GM12878 (cell line): ENCODE measurements at regions not wholly inside any gene's neighbourhood (a gene's known extent, or its start where the extent isn't known, plus 50 kb on each side); places are given as distances from the start of the nearest gene placed in this dataset.

ENCODE experiments used
- ATAC-seq: fragments of 200-7000 bp; cut with Tn5 transposase; 3 replicates; pipeline ENCODE4 v1.9.1; 2020; ENCODE audit warnings: mild to moderate bottlenecking, moderate library complexity
- BruUV-seq: library from RNA; stranded (reverse); fragments of 400-500 nt; replicated peaks from 2 replicates; lab custom pipeline; 2021; lab: Mats Ljungman, UMichigan
- CTCF ChIA-PET: fragments of 300-600 bp; sonication (Branson Sonifier 250); formaldehyde crosslinking; extraction: SDS; loops from one replicate; lab custom pipeline; 2021; ENCODE audit warnings: inconsistent platforms; lab: Yijun Ruan, JAX
- POLR2A ChIA-PET: fragments of 350-600 bp; formaldehyde crosslinking; extraction: SDS; loops from one replicate; lab custom pipeline; 2021; ENCODE audit warnings: inconsistent platforms; lab: Charles Lee
- RAD21 ChIA-PET: fragments of 300-600 bp; sonication (Branson Sonifier 250); formaldehyde crosslinking; loops from one replicate; lab custom pipeline; 2023; ENCODE audit warnings: antibody characterized with exemption; ENCODE audit not compliant: unreplicated experiment; lab: Charles Lee
- SMC1A ChIA-PET: fragments of 300-600 bp; sonication (Branson Sonifier 250); formaldehyde crosslinking; loops from one replicate; lab custom pipeline; 2023; ENCODE audit not compliant: unreplicated experiment, uncharacterized antibody; lab: Charles Lee
- DNase-seq: peaks from one replicate; pipeline ENCODE4 v3.0.0-alpha.2; 2011; ENCODE audit warnings: low read depth, low spot score
- FAIRE-seq: peaks from 3 replicates; lab custom pipeline; 2011; peaks lifted over from hg19 to GRCh38; lab: Jason Lieb, UNC
- H2AFZ ChIP-seq: 2 replicates; pipeline ENCODE4 v1.6.0; 2011; ENCODE audit warnings: low read depth, low read length, control low read depth; ENCODE audit not compliant: control insufficient read depth
- H3K27ac ChIP-seq: 2 replicates; pipeline ENCODE4 v1.5.1; 2011; ENCODE audit warnings: control low read depth; ENCODE audit not compliant: control insufficient read depth, insufficient read depth
- H3K27me3 ChIP-seq, 2 experiments: replicated peaks in 1 of 2; 2 replicates each; pipeline versions ENCODE4 v1.6.0 to v1.6.1; 2011; ENCODE audit warnings: low read length in 1 of 2; ENCODE audit not compliant: control insufficient read depth in 2 of 2, insufficient read depth in 2 of 2
- H3K36me3 ChIP-seq, 2 experiments: 2 replicates each; pipeline ENCODE4 v1.5.1; 2011; ENCODE audit warnings: low read length in 1 of 2; ENCODE audit not compliant: control insufficient read depth in 2 of 2, insufficient read depth in 2 of 2
- H3K4me1 ChIP-seq: 2 replicates; pipeline ENCODE4 v1.6.1; 2011; ENCODE audit warnings: mild to moderate bottlenecking, low read length, moderate library complexity, mixed read lengths; ENCODE audit not compliant: control insufficient read depth, insufficient read depth
- H3K4me2 ChIP-seq: 2 replicates; pipeline ENCODE4 v1.6.0; 2011; ENCODE audit warnings: control low read depth; ENCODE audit not compliant: control insufficient read depth, insufficient read depth
- H3K4me3 ChIP-seq: fragments of 200-600 bp; sonication (generic); 2 replicates; pipeline ENCODE4 v1.5.1; 2016
- H3K79me2 ChIP-seq: 2 replicates; pipeline ENCODE4 v1.6.0; 2011; ENCODE audit warnings: low read length; ENCODE audit not compliant: control insufficient read depth, insufficient read depth
- H3K9ac ChIP-seq: 2 replicates; pipeline ENCODE4 v1.8.0; 2011; ENCODE audit warnings: low read length, control low read depth, mixed read lengths; ENCODE audit not compliant: control insufficient read depth, insufficient read depth
- H3K9me3 ChIP-seq: replicated peaks from 3 replicates; pipeline ENCODE4 v1.5.1; 2011; ENCODE audit warnings: mild to moderate bottlenecking, low read length; ENCODE audit not compliant: control insufficient read depth, insufficient read depth
- H4K20me1 ChIP-seq: 2 replicates; pipeline ENCODE4 v1.6.0; 2011; ENCODE audit not compliant: control insufficient read depth, insufficient read depth
- ASH2L ChIP-seq: fragments of 300-600, 200-600 bp; sonication (generic); IDR thresholded peaks from 2 replicates; pipeline ENCODE4 v1.6.1; 2017; ENCODE audit warnings: low read depth, mild to moderate bottlenecking, borderline replicate concordance
- BACH1 ChIP-seq: fragments of 450-650 bp; IDR thresholded peaks from 2 replicates; pipeline ENCODE4 v1.6.1; 2017; ENCODE audit warnings: mild to moderate bottlenecking, borderline replicate concordance
- FOS ChIP-seq: IDR thresholded peaks from 3 replicates; pipeline ENCODE4 v1.6.1; 2011; ENCODE audit warnings: borderline replicate concordance; ENCODE audit not compliant: insufficient read length; ENCODE audit errors: extremely low read depth
- FOXK2 ChIP-seq: fragments of 450-650 bp; IDR thresholded peaks from 2 replicates; pipeline ENCODE4 v1.6.1; 2017; ENCODE audit warnings: mild to moderate bottlenecking, moderate library complexity
- GATAD2B ChIP-seq: fragments of 450-650 bp; conservative IDR thresholded peaks from 2 replicates; pipeline ENCODE4 v1.6.1; 2017; ENCODE audit warnings: low read depth, mild to moderate bottlenecking, moderate library complexity
- IRF4 ChIP-seq: IDR thresholded peaks from 2 replicates; pipeline ENCODE4 v1.6.1; 2011; ENCODE audit warnings: low read depth, low read length
- MXI1 ChIP-seq: fragments of 150-350 bp; IDR thresholded peaks from 2 replicates; pipeline ENCODE4 v1.6.1; 2011; ENCODE audit warnings: low read depth, mild to moderate bottlenecking, inconsistent platforms, low read length, improper control_type of control experiment
- MYB ChIP-seq: fragments of 150-350 bp; IDR thresholded peaks from 2 replicates; pipeline ENCODE4 v1.6.1; 2014; ENCODE audit warnings: mild to moderate bottlenecking, low read depth, low read length, borderline replicate concordance
- NFIC ChIP-seq: IDR thresholded peaks from 2 replicates; pipeline ENCODE4 v1.6.1; 2012; ENCODE audit warnings: low read depth, mild to moderate bottlenecking, inconsistent platforms, low read length, moderate library complexity
- NFYA ChIP-seq: IDR thresholded peaks from 2 replicates; pipeline ENCODE4 v1.6.1; 2011; ENCODE audit warnings: low read depth, mild to moderate bottlenecking, low read length, improper control_type of control experiment, borderline replicate concordance
- NFYB ChIP-seq: IDR thresholded peaks from 2 replicates; pipeline ENCODE4 v1.6.1; 2011; ENCODE audit warnings: low read depth, mild to moderate bottlenecking, low read length, improper control_type of control experiment, moderate library complexity; ENCODE audit not compliant: insufficient read depth
- RUNX3 ChIP-seq: IDR thresholded peaks from 2 replicates; pipeline ENCODE4 v1.6.1; 2012; ENCODE audit warnings: low read length, inconsistent platforms
- SMAD5 ChIP-seq: IDR thresholded peaks from 2 replicates; pipeline ENCODE4 v1.6.1; 2016; ENCODE audit warnings: antibody characterized with exemption, low read depth
- SPI1 ChIP-seq: IDR thresholded peaks from 2 replicates; pipeline ENCODE4 v1.6.1; 2011; ENCODE audit warnings: low read depth, mild to moderate bottlenecking, low read length, moderate library complexity, borderline replicate concordance; ENCODE audit not compliant: insufficient read depth
- SUZ12 ChIP-seq: fragments of 200-600 bp; sonication (generic); IDR thresholded peaks from one replicate; pipeline ENCODE4 v1.6.1; 2018; ENCODE audit warnings: antibody characterized with exemption, mild to moderate bottlenecking; ENCODE audit not compliant: unreplicated experiment
- TAF1 ChIP-seq: IDR thresholded peaks from 2 replicates; pipeline ENCODE4 v1.6.1; 2011; ENCODE audit warnings: mild to moderate bottlenecking, low read depth, low read length, borderline replicate concordance
- TBL1XR1 ChIP-seq: IDR thresholded peaks from 2 replicates; pipeline ENCODE4 v1.6.1; 2012; ENCODE audit warnings: low read depth, low read length, improper control_type of control experiment
- TCF12 ChIP-seq: IDR thresholded peaks from 2 replicates; pipeline ENCODE4 v1.6.1; 2011; ENCODE audit warnings: low read depth, mild to moderate bottlenecking, low read length
- USF2 ChIP-seq: IDR thresholded peaks from 2 replicates; pipeline ENCODE4 v1.6.1; 2011; ENCODE audit warnings: low read depth, low read length, improper control_type of control experiment, borderline replicate concordance
- WRNIP1 ChIP-seq: IDR thresholded peaks from 2 replicates; pipeline ENCODE4 v1.6.1; 2011; ENCODE audit warnings: low read depth, low read length, improper control_type of control experiment, borderline replicate concordance
- ZNF207 ChIP-seq: fragments of 450-650 bp; IDR thresholded peaks from 2 replicates; pipeline ENCODE4 v1.6.1; 2014; ENCODE audit warnings: antibody characterized with exemption, mild to moderate bottlenecking, borderline replicate concordance
- ZNF274 ChIP-seq: IDR thresholded peaks from one replicate; pipeline ENCODE4 v1.8.0; 2011; ENCODE audit not compliant: insufficient read length, insufficient read depth
- WGBS: methylation state at CpG from one replicate; pipeline ENCODE4 v1.1.6; 2016; ENCODE audit warnings: low lambda C conversion rate; ENCODE audit not compliant: insufficient replicate concordance, insufficient coverage; ENCODE audit errors: missing lambda C conversion rate; 5-methylcytosine and 5-hydroxymethylcytosine counted together
- in situ Hi-C: fragments of 300-500 bp; cut with MboI; formaldehyde crosslinking; loops from 9 replicates; pipeline ENCODE4 v1.14.3; 2018; ENCODE audit warnings: mixed read lengths
- intact Hi-C: fragments of 100-400 bp; cut with micrococcal nuclease; formaldehyde crosslinking; loops from one replicate; pipeline ENCODE4 v1.14.2; 2022; ENCODE audit not compliant: unreplicated experiment

- Histone ChIP-seq H3K27me3 (no peaks in the 10 kb centered on the region; a peak in 2 of 4 replicates), H3K4me1 (peaks cover 12% of the 10 kb centered on the region), H3K4me2 (no peak overlapping the region), H3K4me3 (no peak overlapping the region), H3K9ac (no peak overlapping the region), H2AFZ (no peak overlapping the region), H3K79me2 (no peaks in the 10 kb centered on the region), H3K27ac (no peak overlapping the region), H3K9me3 (no peaks in the 10 kb centered on the region), H3K36me3 (no peaks in the 10 kb centered on the region), H4K20me1 (no peaks in the 10 kb centered on the region)
- FAIRE-seq = no peak
- RAD21 ChIA-PET = interaction anchor here (0.6 kb wide), 1 partner anchor 40 kb away, joined by 3 read pairs; no protein-coding TSS in a partner anchor
- 89% methylated on average over 4 of the region's 5 CpGs for WGBS
- intact Hi-C loops = no loop called here
- in situ Hi-C loops = no loop called here
- no peak for ATAC-seq
- CTCF ChIA-PET = no interaction called here
- no peak for DNase-seq
- TF ChIP-seq ASH2L (no peak), RUNX3 (no peak), NFIC (no peak), SPI1 (no peak), MXI1 (no peak), TAF1 (no peak), USF2 (no peak), BACH1 (no peak)
- POLR2A ChIA-PET = no interaction called here
- BruUV-seq = no TSS peak
- SMC1A ChIA-PET = no interaction called here
Measured at GRCh38 chr3:10601857-10602230, 96.5 kb upstream of the ATP2B2 start.

GRCh38 chr3:10602271-10602670 is 96.9 kb upstream of the ATP2B2 start:
- in situ Hi-C loops = no loop called here
- RAD21 ChIA-PET = interaction anchor here (0.6 kb wide), 1 partner anchor 40 kb away, joined by 3 read pairs; no protein-coding TSS in a partner anchor
- CTCF ChIA-PET = interaction anchor here (1.5 kb wide), 1 partner anchor 136 kb away, joined by 5 read pairs; no protein-coding TSS in a partner anchor
- 92% methylated on average over 7 of the region's 7 CpGs for whole genome bisulfite sequencing
- Histone ChIP-seq H2AFZ (no peak overlapping the region), H3K79me2 (no peaks in the 10 kb centered on the region), H3K27ac (no peak overlapping the region), H3K27me3 (no peaks in the 10 kb centered on the region; a peak in 2 of 4 replicates), H3K4me2 (no peak overlapping the region), H3K9ac (no peak overlapping the region), H3K4me3 (no peak overlapping the region), H4K20me1 (no peaks in the 10 kb centered on the region), H3K36me3 (no peaks in the 10 kb centered on the region)
- FAIRE-seq = no peak
- DNase-seq = no peak
- POLR2A ChIA-PET = no interaction called here
- ATAC-seq = no peak
- no TSS peak for BruUV-seq
- TF ChIP-seq SUZ12 (no peak), FOS (no peak), NFYA (no peak), FOXK2 (no peak), WRNIP1 (no peak), GATAD2B (no peak), BACH1 (no peak), ZNF207 (no peak), NFYB (no peak), MYB (no peak), TBL1XR1 (no peak), ZNF274 (no peak), TCF12 (no peak), IRF4 (no peak), SMAD5 (no peak)
- TF ChIP-seq, all 136 proteins: peak for 0
- SMC1A ChIA-PET = no interaction called here
- Histone ChIP-seq H3K4me1 (peaks cover 12% of the 10 kb centered on the region), H3K9me3 (no peaks in the 10 kb centered on the region)
- intact Hi-C loops = no loop called here
